Activated CD4-positive, alpha-beta T cell treated with anti-CD3 and anti-CD28 coated beads, Interleukin-2, amount 50 U/mL, for 1 hour (primary cell): ENCODE measurements at regions not wholly inside any gene's neighbourhood (a gene's known extent, or its start where the extent isn't known, plus 50 kb on each side); places are given as distances from the start of the nearest gene placed in this dataset.

ENCODE experiments used
- DNase-seq: peaks from one replicate; pipeline ENCODE4 v3.0.0-alpha.2; 2020

GRCh38 chr4:152011469-152011868, 250.7 kb upstream of the GATB start:
- no peak for DNase-seq

GRCh38 chr4:152010710-152011079, 249.9 kb upstream of the GATB start:
- DNase-seq = no peak

- no peak for DNase-seq
Observed at GRCh38 chr4:152009983-152010709, 249.3 kb upstream of the GATB start.

GRCh38 chr4:152009031-152009670, 248.3 kb upstream of the GATB start:
- DNase-seq = no peak

- DNase-seq = no peak
Observed at GRCh38 chr4:152007111-152007510, 246.3 kb upstream of the GATB start.

GRCh38 chr4:152004801-152005200, 244.0 kb upstream of the GATB start:
- no peak for DNase-seq

GRCh38 chr4:152000518-152000917, 239.7 kb upstream of the GATB start:
- DNase-seq = no peak

GRCh38 chr4:151998723-151999122, 237.9 kb upstream of the GATB start:
- no peak for DNase-seq

- no peak for DNase-seq
Observed at GRCh38 chr4:151997461-151997860, 236.7 kb upstream of the GATB start.

GRCh38 chr4:151994429-151994828, 233.6 kb upstream of the GATB start:
- DNase-seq = no peak

GRCh38 chr4:151993521-151993920, 232.7 kb upstream of the GATB start:
- no peak for DNase-seq

- no peak for DNase-seq
Observed at GRCh38 chr4:151992332-151993154, 231.7 kb upstream of the GATB start.

GRCh38 chr4:151991884-151992167, 231.0 kb upstream of the GATB start:
- DNase-seq = no peak

GRCh38 chr4:151991001-151991883, 230.4 kb upstream of the GATB start:
- DNase-seq = no peak

GRCh38 chr4:151990201-151990600, 229.4 kb upstream of the GATB start:
- no peak for DNase-seq

- no peak for DNase-seq
Observed at GRCh38 chr4:151988591-151988990, 227.8 kb upstream of the GATB start.

GRCh38 chr4:151987606-151988005, 226.8 kb upstream of the GATB start:
- DNase-seq = no peak

- no peak for DNase-seq
Observed at GRCh38 chr4:151983854-151984253, 223.0 kb upstream of the GATB start.

- no peak for DNase-seq
Observed at GRCh38 chr4:151979819-151980218, 219.0 kb upstream of the GATB start.

- no peak for DNase-seq
Observed at GRCh38 chr4:151968643-151969042, 207.8 kb upstream of the GATB start.

GRCh38 chr4:151967074-151967473, 206.3 kb upstream of the GATB start:
- no peak for DNase-seq

GRCh38 chr4:151962138-151962823, 201.5 kb upstream of the GATB start:
- DNase-seq = no peak

- no peak for DNase-seq
Observed at GRCh38 chr4:151961456-151961855, 200.6 kb upstream of the GATB start.
